ENCODE measurements at regions not wholly inside any gene's neighbourhood (a gene's known extent, or its start where the extent isn't known, plus 50 kb on each side); places are given as distances from the start of the nearest gene placed in this dataset.

DNA sequence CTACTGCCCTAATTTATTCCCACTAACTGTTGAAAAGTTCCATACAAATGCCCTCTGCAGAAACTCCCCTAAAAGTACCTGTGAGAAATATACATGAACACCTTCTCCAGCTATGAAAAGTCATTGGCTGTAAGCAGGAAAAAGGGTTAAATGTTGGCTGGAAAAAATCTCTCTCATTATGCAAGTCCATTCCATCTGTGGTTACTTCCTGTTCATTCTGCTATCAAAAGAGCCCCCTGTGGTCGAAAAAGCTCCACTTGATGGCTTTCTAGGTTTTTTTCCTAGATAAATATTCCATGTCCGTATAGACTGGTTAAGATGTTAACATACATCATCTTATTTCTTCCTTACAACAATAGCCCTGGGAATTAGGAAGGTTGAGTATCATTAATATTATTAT is 56.2 kb upstream of the AKAP13 start:
- Histone ChIP-seq H3K4me2 (ENCODE audit: control insufficient read depth, insufficient read depth) (no peak overlapping the region), H3K36me3 (ENCODE audit: control insufficient read depth in 2 of 2, insufficient read depth in 2 of 2, low read length in 1 of 2) (no peaks in the 10 kb centered on the region), H3K9ac (ENCODE audit: control insufficient read depth, insufficient read depth, low read length) (no peak overlapping the region), H3K4me3 (no peak overlapping the region), H3K27ac (ENCODE audit: control insufficient read depth, insufficient read depth) (no peak overlapping the region), H3K4me1 (ENCODE audit: control insufficient read depth, insufficient read depth, low read length) (peaks cover 25% of the 10 kb centered on the region), H3K79me2 (ENCODE audit: control insufficient read depth, insufficient read depth, low read length) (no peaks in the 10 kb centered on the region), H2AFZ (ENCODE audit: control insufficient read depth, low read depth, low read length) (no peak overlapping the region), H3K9me3 (replicated peaks; ENCODE audit: control insufficient read depth, insufficient read depth, low read length) (peaks cover 5% of the 10 kb centered on the region; the same call in 1 of the 3 replicates), H4K20me1 (ENCODE audit: control insufficient read depth, insufficient read depth) (no peaks in the 10 kb centered on the region), H3K27me3 (replicated peaks in 1 of 2; ENCODE audit: control insufficient read depth in 2 of 2, insufficient read depth in 2 of 2, low read length in 1 of 2) (no peaks in the 10 kb centered on the region)
- RAD21 ChIA-PET (ENCODE audit: unreplicated experiment): no interaction called here
- ATAC-seq: no peak
- CTCF ChIA-PET: interaction anchor here (1.8 to 2.9 kb wide), 2 partner anchors 11 to 27 kb away, joined by 3 to 6 read pairs; no protein-coding TSS in a partner anchor
- no TSS peak for BruUV-seq (replicated peaks)
- WGBS (ENCODE audit: insufficient coverage, insufficient replicate concordance, low lambda C conversion rate, missing lambda C conversion rate): 32% methylated on average over 2 of the region's 2 CpGs
- intact Hi-C loops (cut with micrococcal nuclease; ENCODE audit: unreplicated experiment) (no loop called here), in situ Hi-C loops (cut with MboI) (no loop called here)
- FAIRE-seq: no peak
- DNase-seq (ENCODE audit: low read depth, low spot score): no peak
- TF ChIP-seq, protein P1, sequence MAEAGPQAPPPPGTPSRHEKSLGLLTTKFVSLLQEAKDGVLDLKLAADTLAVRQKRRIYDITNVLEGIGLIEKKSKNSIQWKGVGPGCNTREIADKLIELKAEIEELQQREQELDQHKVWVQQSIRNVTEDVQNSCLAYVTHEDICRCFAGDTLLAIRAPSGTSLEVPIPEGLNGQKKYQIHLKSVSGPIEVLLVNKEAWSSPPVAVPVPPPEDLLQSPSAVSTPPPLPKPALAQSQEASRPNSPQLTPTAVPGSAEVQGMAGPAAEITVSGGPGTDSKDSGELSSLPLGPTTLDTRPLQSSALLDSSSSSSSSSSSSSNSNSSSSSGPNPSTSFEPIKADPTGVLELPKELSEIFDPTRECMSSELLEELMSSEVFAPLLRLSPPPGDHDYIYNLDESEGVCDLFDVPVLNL (IDR thresholded peaks at IDR 0.05; ENCODE audit: low read depth, low read length): no peak
- TF ChIP-seq CREB1 (IDR thresholded peaks at IDR 0.05; ENCODE audit: low read depth) (no peak), NR2C1 (IDR thresholded peaks at IDR 0.05) (no peak), DPF2 (IDR thresholded peaks at IDR 0.05) (no peak)
- TF ChIP-seq, protein P2, sequence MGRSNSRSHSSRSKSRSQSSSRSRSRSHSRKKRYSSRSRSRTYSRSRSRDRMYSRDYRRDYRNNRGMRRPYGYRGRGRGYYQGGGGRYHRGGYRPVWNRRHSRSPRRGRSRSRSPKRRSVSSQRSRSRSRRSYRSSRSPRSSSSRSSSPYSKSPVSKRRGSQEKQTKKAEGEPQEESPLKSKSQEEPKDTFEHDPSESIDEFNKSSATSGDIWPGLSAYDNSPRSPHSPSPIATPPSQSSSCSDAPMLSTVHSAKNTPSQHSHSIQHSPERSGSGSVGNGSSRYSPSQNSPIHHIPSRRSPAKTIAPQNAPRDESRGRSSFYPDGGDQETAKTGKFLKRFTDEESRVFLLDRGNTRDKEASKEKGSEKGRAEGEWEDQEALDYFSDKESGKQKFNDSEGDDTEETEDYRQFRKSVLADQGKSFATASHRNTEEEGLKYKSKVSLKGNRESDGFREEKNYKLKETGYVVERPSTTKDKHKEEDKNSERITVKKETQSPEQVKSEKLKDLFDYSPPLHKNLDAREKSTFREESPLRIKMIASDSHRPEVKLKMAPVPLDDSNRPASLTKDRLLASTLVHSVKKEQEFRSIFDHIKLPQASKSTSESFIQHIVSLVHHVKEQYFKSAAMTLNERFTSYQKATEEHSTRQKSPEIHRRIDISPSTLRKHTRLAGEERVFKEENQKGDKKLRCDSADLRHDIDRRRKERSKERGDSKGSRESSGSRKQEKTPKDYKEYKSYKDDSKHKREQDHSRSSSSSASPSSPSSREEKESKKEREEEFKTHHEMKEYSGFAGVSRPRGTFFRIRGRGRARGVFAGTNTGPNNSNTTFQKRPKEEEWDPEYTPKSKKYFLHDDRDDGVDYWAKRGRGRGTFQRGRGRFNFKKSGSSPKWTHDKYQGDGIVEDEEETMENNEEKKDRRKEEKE (IDR thresholded peaks at IDR 0.05): no peak
- TF ChIP-seq, protein P3, sequence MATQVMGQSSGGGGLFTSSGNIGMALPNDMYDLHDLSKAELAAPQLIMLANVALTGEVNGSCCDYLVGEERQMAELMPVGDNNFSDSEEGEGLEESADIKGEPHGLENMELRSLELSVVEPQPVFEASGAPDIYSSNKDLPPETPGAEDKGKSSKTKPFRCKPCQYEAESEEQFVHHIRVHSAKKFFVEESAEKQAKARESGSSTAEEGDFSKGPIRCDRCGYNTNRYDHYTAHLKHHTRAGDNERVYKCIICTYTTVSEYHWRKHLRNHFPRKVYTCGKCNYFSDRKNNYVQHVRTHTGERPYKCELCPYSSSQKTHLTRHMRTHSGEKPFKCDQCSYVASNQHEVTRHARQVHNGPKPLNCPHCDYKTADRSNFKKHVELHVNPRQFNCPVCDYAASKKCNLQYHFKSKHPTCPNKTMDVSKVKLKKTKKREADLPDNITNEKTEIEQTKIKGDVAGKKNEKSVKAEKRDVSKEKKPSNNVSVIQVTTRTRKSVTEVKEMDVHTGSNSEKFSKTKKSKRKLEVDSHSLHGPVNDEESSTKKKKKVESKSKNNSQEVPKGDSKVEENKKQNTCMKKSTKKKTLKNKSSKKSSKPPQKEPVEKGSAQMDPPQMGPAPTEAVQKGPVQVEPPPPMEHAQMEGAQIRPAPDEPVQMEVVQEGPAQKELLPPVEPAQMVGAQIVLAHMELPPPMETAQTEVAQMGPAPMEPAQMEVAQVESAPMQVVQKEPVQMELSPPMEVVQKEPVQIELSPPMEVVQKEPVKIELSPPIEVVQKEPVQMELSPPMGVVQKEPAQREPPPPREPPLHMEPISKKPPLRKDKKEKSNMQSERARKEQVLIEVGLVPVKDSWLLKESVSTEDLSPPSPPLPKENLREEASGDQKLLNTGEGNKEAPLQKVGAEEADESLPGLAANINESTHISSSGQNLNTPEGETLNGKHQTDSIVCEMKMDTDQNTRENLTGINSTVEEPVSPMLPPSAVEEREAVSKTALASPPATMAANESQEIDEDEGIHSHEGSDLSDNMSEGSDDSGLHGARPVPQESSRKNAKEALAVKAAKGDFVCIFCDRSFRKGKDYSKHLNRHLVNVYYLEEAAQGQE (IDR thresholded peaks at IDR 0.05; ENCODE audit: low read depth, low read length): no peak
- POLR2A ChIA-PET: no interaction called here
- SMC1A ChIA-PET (ENCODE audit: uncharacterized antibody, unreplicated experiment): interaction anchor here (2.6 to 3.9 kb wide), 2 partner anchors 12 to 81 kb away, joined by 9 to 15 read pairs; no protein-coding TSS in a partner anchor

Data from GM12878 (cell line).